ENCODE measurements at regions not wholly inside any gene's neighbourhood (a gene's known extent, or its start where the extent isn't known, plus 50 kb on each side); places are given as distances from the start of the nearest gene placed in this dataset.
"Not testable (repeated sequence)": the region's sequence is repeated elsewhere in the genome, so short reads cannot be mapped to it uniquely, and the experiment has no call there.

DNA sequence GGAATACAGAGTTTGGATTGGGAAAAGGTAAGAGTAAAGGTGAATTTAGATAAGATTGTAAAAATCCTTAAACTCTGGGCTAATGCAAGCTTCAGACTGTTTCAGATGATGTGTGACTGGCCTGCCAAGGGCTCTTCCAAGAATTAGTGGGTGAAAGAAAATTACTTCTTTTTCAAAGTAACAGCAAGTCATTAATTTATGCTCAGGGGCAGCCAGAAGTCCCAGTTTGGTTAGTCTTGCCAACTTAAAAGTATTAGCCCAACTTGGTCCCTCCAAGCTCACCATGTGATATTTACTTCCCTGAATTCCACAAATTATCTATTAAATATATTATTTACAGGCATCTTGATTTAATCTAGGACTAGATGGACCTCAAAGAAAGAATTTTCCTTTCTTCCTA lies 947.8 kb downstream of the NR2F1-AS1 start:
- Histone ChIP-seq H3K36me3 (ENCODE audit: control insufficient read depth, insufficient read depth, low read length) (no peaks in the 10 kb centered on the region), H3K4me1 (ENCODE audit: control insufficient read depth, insufficient read depth, low read length) (no peaks in the 10 kb centered on the region), H3K27me3 (ENCODE audit: control insufficient read depth, insufficient read depth, low read length) (no peaks in the 10 kb centered on the region), H3K27ac (ENCODE audit: low read depth, low read length) (no peak overlapping the region), H3K9me3 (ENCODE audit: control insufficient read depth, insufficient read depth, low read length) (no peaks in the 10 kb centered on the region), H3K4me3 (ENCODE audit: low read depth, low read length) (no peak overlapping the region)
- peak in 1 of 6 donors; percentile 40 for DNase-seq (ENCODE audit: low read depth in 4 of 6, low spot score in 6 of 6)

- DNase-seq (ENCODE audit: low read depth in 4 of 6, low spot score in 6 of 6); H3K27ac ChIP-seq (ENCODE audit: low read depth, low read length): not testable (repeated sequence)
Observed at GRCh38 chr5:92631237-92631701, 949.8 kb downstream of the NR2F1-AS1 start.

GRCh38 chr5:92629574-92629973 lies 951.4 kb downstream of the NR2F1-AS1 start:
- Histone ChIP-seq H3K9me3 (ENCODE audit: control insufficient read depth, insufficient read depth, low read length) (no peaks in the 10 kb centered on the region), H3K4me1 (ENCODE audit: control insufficient read depth, insufficient read depth, low read length) (no peaks in the 10 kb centered on the region), H3K27ac (ENCODE audit: low read depth, low read length) (no peak overlapping the region), H3K4me3 (ENCODE audit: low read depth, low read length) (no peak overlapping the region), H3K36me3 (ENCODE audit: control insufficient read depth, insufficient read depth, low read length) (no peaks in the 10 kb centered on the region), H3K27me3 (ENCODE audit: control insufficient read depth, insufficient read depth, low read length) (no peaks in the 10 kb centered on the region)
- no peak for DNase-seq (ENCODE audit: low read depth in 4 of 6, low spot score in 6 of 6)
- WGBS (ENCODE audit: insufficient coverage) = 75% methylated on average over 1 of the region's 1 CpG

More at GRCh38 chr5:92631237-92631701, 949.8 kb downstream of the NR2F1-AS1 start:
- H3K27me3 ChIP-seq (ENCODE audit: control insufficient read depth, insufficient read depth, low read length); H3K9me3 ChIP-seq (ENCODE audit: control insufficient read depth, insufficient read depth, low read length); H3K4me3 ChIP-seq (ENCODE audit: low read depth, low read length); H3K4me1 ChIP-seq (ENCODE audit: control insufficient read depth, insufficient read depth, low read length); H3K36me3 ChIP-seq (ENCODE audit: control insufficient read depth, insufficient read depth, low read length): not testable (repeated sequence)
- 97% methylated on average over 30 of the region's 37 CpGs for WGBS (ENCODE audit: insufficient coverage)

DNA sequence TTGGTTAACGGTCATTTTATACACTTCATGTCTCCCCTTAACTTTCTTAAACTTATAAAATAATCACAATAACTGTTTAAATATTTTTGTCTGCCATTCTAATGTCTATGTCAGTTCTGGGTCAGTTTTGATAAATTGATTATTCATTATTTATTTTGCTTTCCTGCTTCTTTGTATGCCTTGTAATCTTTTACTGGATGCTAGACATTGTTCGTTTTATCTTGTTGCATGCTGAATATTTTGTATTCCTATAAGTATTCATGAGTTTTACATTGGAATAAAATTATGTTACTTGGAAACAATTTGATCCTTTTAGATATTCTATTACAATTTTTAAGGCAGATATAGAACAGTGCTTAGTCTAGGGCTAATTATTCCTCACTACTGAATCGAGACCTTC lies 952.0 kb downstream of the NR2F1-AS1 start:
- no peaks in the 10 kb centered on the region for H3K9me3 ChIP-seq (ENCODE audit: control insufficient read depth, insufficient read depth, low read length)
- H3K27me3 ChIP-seq (ENCODE audit: control insufficient read depth, insufficient read depth, low read length) = no peaks in the 10 kb centered on the region
- H3K4me1 ChIP-seq (ENCODE audit: control insufficient read depth, insufficient read depth, low read length) = no peaks in the 10 kb centered on the region
- H3K4me3 ChIP-seq (ENCODE audit: low read depth, low read length) = no peak overlapping the region
- WGBS (ENCODE audit: insufficient coverage) = 80% methylated on average over 1 of the region's 3 CpGs
- DNase-seq (ENCODE audit: low read depth in 4 of 6, low spot score in 6 of 6) = no peak
- no peaks in the 10 kb centered on the region for H3K36me3 ChIP-seq (ENCODE audit: control insufficient read depth, insufficient read depth, low read length)
- no peak overlapping the region for H3K27ac ChIP-seq (ENCODE audit: low read depth, low read length)

GRCh38 chr5:92627186-92627585 lies 953.8 kb downstream of the NR2F1-AS1 start:
- Histone ChIP-seq H3K9me3 (ENCODE audit: control insufficient read depth, insufficient read depth, low read length) (no peaks in the 10 kb centered on the region), H3K4me1 (ENCODE audit: control insufficient read depth, insufficient read depth, low read length) (no peaks in the 10 kb centered on the region), H3K27me3 (ENCODE audit: control insufficient read depth, insufficient read depth, low read length) (no peaks in the 10 kb centered on the region), H3K36me3 (ENCODE audit: control insufficient read depth, insufficient read depth, low read length) (no peaks in the 10 kb centered on the region), H3K27ac (ENCODE audit: low read depth, low read length) (no peak overlapping the region), H3K4me3 (ENCODE audit: low read depth, low read length) (no peak overlapping the region)
- WGBS (ENCODE audit: insufficient coverage) = no CpG with 5 or more reads among the region's 1 CpG
- no peak for DNase-seq (ENCODE audit: low read depth in 4 of 6, low spot score in 6 of 6)

GRCh38 chr5:92616085-92616484 lies 964.9 kb downstream of the NR2F1-AS1 start:
- H3K4me1 ChIP-seq (ENCODE audit: control insufficient read depth, insufficient read depth, low read length) = no peaks in the 10 kb centered on the region
- WGBS (ENCODE audit: insufficient coverage) = no CpG with 5 or more reads among the region's 1 CpG
- no peaks in the 10 kb centered on the region for H3K9me3 ChIP-seq (ENCODE audit: control insufficient read depth, insufficient read depth, low read length)
- no peaks in the 10 kb centered on the region for H3K27me3 ChIP-seq (ENCODE audit: control insufficient read depth, insufficient read depth, low read length)
- H3K36me3 ChIP-seq (ENCODE audit: control insufficient read depth, insufficient read depth, low read length) = no peaks in the 10 kb centered on the region
- H3K4me3 ChIP-seq (ENCODE audit: low read depth, low read length) = no peak overlapping the region
- no peak overlapping the region for H3K27ac ChIP-seq (ENCODE audit: low read depth, low read length)
- no peak for DNase-seq (ENCODE audit: low read depth in 4 of 6, low spot score in 6 of 6)

GRCh38 chr5:92613546-92613945 lies 967.5 kb downstream of the NR2F1-AS1 start:
- H3K4me1 ChIP-seq (ENCODE audit: control insufficient read depth, insufficient read depth, low read length) = no peaks in the 10 kb centered on the region
- H3K36me3 ChIP-seq (ENCODE audit: control insufficient read depth, insufficient read depth, low read length) = no peaks in the 10 kb centered on the region
- no peak for DNase-seq (ENCODE audit: low read depth in 4 of 6, low spot score in 6 of 6)
- H3K4me3 ChIP-seq (ENCODE audit: low read depth, low read length) = no peak overlapping the region
- no peaks in the 10 kb centered on the region for H3K27me3 ChIP-seq (ENCODE audit: control insufficient read depth, insufficient read depth, low read length)
- H3K9me3 ChIP-seq (ENCODE audit: control insufficient read depth, insufficient read depth, low read length) = no peaks in the 10 kb centered on the region
- 80% methylated on average over 2 of the region's 4 CpGs for WGBS (ENCODE audit: insufficient coverage)
- H3K27ac ChIP-seq (ENCODE audit: low read depth, low read length) = no peak overlapping the region

- not testable (repeated sequence) for H3K4me3 ChIP-seq (ENCODE audit: low read depth, low read length); DNase-seq (ENCODE audit: low read depth in 4 of 6, low spot score in 6 of 6); H3K4me1 ChIP-seq (ENCODE audit: control insufficient read depth, insufficient read depth, low read length); H3K9me3 ChIP-seq (ENCODE audit: control insufficient read depth, insufficient read depth, low read length); H3K27me3 ChIP-seq (ENCODE audit: control insufficient read depth, insufficient read depth, low read length); H3K27ac ChIP-seq (ENCODE audit: low read depth, low read length); H3K36me3 ChIP-seq (ENCODE audit: control insufficient read depth, insufficient read depth, low read length)
Observed at GRCh38 chr5:92610435-92610834, 970.6 kb downstream of the NR2F1-AS1 start.

DNA sequence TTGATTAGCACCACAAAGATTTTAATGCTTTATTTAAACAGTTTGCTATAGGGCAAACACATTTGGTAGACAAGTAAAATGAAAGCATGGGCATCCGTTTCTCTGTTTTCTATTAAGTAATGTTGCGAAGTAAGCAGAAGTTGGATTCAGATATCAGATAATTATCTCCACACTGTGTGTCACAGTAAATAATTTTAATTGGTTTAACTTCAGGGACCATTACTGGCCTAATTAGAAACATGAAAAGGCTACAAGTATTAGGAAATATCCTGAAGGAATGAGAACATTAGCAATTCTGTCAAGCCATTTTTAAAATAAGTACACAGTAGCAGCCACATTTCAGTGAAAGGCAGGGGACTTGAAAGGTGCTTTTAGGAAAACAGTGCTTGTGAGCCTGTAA lies 975.4 kb downstream of the NR2F1-AS1 start:
- Histone ChIP-seq H3K27ac (ENCODE audit: low read depth, low read length) (no peak overlapping the region), H3K4me3 (ENCODE audit: low read depth, low read length) (no peak overlapping the region), H3K9me3 (ENCODE audit: control insufficient read depth, insufficient read depth, low read length) (no peaks in the 10 kb centered on the region), H3K27me3 (ENCODE audit: control insufficient read depth, insufficient read depth, low read length) (no peaks in the 10 kb centered on the region), H3K36me3 (ENCODE audit: control insufficient read depth, insufficient read depth, low read length) (no peaks in the 10 kb centered on the region), H3K4me1 (ENCODE audit: control insufficient read depth, insufficient read depth, low read length) (no peaks in the 10 kb centered on the region)
- WGBS (ENCODE audit: insufficient coverage) = no CpG with 5 or more reads among the region's 2 CpGs
- peak in 2 of 6 donors; percentile 6 to 77 for DNase-seq (ENCODE audit: low read depth in 4 of 6, low spot score in 6 of 6)

DNA sequence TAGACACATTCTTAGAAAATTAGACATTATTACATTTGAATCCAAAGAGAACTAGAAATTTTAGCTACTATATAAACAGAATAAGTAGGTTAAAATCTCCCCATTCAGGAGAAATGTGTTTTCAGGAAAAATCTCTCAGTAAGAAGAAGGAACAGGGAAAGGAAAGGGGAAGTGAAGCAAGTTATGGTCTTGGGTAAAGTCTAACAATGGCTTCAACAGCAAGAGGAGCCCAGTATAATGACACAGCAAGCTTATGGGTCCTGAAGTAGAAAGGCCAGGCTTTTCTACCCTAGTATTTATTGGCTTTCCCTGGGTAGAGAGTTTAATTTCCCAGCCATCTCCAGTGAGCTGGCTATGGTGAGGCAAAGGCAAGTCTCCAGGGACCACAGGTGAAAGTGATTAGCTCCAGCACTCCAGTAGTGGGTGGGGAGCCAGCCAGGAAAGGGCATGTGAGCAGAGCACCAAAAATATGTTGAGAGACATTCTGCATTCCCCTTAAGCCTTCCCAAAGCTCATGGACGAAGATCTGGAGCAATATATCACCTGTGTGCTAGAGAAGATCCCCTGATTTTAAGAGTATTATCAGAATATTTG lies 981.7 kb downstream of the NR2F1-AS1 start:
- no CpG with 5 or more reads among the region's 1 CpG for WGBS (ENCODE audit: insufficient coverage)
- H3K9me3 ChIP-seq (ENCODE audit: control insufficient read depth, insufficient read depth, low read length) = no peaks in the 10 kb centered on the region

More for the DNA sequence above, 981.7 kb downstream of the NR2F1-AS1 start:
- Histone ChIP-seq H3K27ac (ENCODE audit: low read depth, low read length) (no peak overlapping the region), H3K4me1 (ENCODE audit: control insufficient read depth, insufficient read depth, low read length) (no peaks in the 10 kb centered on the region), H3K36me3 (ENCODE audit: control insufficient read depth, insufficient read depth, low read length) (no peaks in the 10 kb centered on the region), H3K27me3 (ENCODE audit: control insufficient read depth, insufficient read depth, low read length) (no peaks in the 10 kb centered on the region), H3K4me3 (ENCODE audit: low read depth, low read length) (no peak overlapping the region)
- no peak for DNase-seq (ENCODE audit: low read depth in 4 of 6, low spot score in 6 of 6)
